AG08396 (cell line): ENCODE measurements at regions not wholly inside any gene's neighbourhood (a gene's known extent, or its start where the extent isn't known, plus 50 kb on each side); places are given as distances from the start of the nearest gene placed in this dataset.
"Not testable (repeated sequence)": the region's sequence is repeated elsewhere in the genome, so short reads cannot be mapped to it uniquely, and the experiment has no call there.

ENCODE experiments used
- DNase-seq: peaks from one replicate; pipeline ENCODE4 v3.0.0; 2012; ENCODE audit warnings: low spot score, mixed read lengths

DNA sequence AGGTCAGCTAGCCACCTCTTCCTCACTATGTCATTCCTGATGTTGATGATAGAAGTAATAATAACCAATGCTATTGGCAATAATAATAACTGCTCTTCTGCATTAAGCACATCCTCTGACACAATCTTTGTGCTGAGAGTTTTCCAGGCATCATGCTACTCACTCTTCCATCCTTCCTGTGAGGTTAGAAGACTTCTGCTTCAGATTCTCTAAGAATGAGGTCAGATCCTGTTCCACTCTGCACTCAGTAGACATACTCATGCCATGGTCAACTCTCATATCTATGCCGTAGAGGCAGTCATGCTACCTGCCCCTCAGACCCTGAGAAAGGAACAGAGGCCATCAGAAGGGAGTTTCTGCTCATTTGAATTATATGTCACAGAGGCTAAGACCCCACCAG is 98.1 kb upstream of the TOP1 start:
- DNase-seq, result no peak

DNA sequence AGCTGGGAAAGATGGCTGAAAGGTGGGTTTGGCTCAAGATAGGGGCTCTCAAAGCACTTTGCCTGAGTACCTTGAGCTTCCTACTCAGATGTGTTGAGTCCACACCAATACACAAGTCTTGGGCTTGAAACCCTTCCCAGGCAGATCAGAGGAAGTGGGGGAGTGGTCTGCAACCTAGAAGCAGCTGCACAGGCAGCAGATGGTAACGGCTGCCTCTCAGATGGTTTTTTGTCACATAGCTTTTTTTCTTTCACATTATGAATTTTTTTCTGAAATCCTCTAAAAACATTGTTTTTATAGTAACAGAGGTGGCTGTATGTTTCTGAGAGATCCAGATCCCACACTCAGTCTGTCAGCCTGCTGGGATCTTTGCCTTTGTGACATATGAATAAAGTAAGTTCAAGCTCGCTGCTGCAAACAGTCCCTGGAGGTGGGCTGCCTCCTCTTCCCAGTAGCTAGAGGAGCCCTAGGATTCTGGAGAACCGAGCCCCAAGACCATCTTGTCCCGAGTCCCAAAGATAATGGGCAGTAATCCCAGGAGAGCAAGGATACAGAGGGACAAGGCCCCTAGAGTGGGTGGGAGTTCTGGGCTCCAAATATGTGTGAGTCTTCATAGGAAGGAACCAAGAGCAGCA is 97.1 kb upstream of the TOP1 start:
- DNase-seq, result no peak

DNA sequence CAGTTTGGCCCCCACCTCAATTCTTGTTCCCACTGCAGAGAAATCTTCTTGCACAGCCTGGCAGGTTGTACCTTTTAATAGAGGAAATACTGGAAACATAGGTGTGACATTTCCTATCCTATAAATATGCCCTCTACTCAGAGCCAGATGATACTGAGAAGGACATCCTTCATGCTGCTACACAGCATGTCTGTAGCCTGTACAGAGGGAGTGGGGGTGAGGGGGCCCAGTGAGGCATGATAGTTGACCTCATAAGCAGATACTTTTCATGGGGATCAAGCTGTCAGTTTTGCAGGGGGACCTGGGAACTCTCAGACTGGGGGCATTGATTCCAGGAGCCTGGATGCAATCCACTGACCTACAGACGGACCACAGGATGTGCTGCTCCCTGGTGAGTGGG is 96.2 kb upstream of the TOP1 start:
- no peak for DNase-seq

DNA sequence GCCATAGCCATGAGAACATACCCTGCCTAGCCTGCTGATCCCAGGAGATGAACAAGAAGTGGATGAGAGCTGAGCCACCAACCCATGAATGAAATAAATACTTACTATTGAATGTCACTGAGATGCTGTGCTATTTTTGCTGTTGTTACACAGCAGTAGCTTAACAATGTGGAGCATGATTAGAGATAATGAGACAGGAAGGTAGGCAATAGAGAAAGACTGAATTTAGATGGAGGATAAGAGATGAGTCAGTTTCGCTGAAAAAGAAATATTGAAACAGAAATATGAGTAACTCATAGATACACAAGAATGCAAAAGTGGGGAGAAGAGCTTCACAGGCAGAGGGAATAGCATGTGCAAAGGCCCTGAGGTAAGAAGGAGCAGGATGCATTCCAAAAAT is 94.9 kb upstream of the TOP1 start:
- DNase-seq, result no peak

DNA sequence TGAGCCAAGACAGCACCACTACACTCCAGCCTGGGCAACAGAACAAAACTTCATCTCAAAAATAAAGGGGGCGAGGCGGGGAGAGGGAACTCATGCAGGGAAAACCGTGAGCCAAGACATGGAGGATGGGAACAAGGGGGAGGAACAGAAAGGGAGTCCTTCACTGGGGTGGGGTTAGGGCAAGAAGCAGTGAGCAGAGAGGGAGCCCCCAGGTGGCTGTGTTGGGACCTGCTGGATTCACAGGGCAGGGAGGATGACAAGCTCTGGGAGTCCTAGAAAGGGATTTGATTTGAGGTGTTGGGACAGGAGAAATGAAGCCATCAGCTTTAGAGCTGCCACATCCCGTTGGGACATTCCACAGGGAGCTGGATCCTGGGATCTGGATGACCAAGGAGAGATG is 90.6 kb upstream of the TOP1 start:
- DNase-seq, result no peak

DNA sequence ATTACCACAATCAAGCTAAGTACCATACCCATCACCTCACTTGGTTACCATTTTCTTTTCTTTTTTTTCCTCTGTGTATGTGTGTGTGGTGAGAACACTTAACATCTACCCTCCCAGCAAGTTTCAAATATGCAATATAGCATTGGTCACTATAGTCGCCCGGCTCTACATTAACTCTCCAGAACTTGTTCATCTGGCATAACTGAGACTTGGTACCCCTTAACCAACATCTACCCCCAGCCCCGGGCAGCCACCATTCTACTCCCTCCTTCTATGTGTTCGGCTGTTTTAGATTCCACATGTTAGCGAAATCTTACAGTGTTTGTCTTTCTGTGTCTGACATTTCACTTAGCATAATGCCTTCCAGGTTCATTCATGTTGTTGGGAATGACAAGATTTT is 89.0 kb upstream of the TOP1 start:
- DNase-seq, result no peak

DNA sequence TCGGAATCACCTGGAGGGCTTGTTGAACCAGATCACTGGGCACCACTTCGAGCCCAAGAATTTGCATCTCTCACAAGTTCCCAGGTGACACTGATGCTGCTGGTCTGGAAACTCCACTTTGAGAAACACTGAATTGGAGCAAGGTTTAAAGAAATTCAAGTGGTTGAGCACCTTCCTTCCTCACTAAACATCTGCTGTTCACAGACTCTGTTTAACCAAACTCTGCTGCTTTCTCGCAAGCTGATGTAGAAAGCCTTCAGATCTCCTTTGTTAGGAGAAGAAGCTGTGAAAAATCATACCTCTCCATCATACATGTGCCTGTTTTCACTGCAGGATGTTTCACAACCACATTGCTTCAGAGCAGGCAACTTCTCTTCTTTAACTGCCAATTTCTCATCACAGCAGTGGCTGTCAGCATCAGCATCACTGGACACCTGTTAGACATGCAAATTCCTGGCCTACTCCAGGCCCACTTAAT is 87.5 kb upstream of the TOP1 start:
- DNase-seq, result no peak

DNA sequence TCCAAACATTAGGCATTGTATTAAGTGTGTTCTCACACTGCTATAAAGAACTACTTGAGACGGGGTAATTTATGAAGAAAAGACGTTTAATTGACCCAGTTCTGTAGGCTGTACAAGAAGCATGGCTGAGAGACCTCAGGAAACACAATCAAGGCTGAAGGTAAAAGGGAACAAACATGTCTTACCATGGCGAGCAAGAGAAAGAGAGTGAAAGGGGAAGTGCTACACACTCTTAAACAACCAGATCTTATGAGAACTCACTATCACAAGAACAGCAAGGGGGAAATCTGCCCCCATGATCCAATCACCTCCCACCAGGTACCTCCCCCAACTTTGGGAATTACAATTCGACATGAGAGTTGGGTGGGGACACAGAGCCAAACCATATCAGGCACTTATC is 86.6 kb upstream of the TOP1 start:
- DNase-seq, result no peak

DNA sequence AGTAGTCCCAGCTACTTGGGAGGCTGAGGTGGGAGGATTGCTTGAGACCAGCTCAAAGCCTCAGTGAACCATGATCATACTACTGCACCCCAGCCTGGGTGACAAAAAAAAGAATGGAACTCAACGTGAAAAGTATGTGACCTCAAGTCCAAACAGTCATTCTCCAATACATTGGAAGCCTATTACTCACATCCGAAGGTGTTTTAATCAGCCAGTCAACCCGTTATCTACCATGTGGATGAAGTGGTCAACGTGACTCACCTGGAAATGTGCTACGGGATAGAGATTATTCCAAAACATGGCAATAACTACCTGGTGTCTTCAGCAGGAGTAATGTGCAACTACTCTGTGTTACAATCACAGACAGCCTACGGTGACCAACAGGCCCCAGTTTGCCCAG is 85.8 kb upstream of the TOP1 start:
- no peak for DNase-seq

DNA sequence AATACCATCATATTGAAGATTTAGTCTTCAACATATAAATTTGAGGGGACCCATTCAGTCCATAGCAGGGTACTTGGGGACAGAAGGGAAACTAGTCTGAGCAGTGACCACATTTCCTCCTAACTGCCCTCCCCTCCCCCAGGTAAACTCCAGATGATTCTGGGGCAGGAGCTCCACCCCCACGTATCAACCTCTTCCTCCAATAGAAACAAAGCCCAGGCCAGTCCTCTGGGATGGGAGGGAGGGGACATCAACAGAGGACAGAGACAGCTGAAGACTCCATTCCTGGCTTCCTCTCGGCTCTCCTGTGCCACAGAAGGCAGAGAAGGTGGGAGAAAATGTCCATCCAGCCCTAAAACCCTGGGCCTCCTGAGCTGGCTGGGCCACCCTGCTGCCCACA is 85.0 kb upstream of the TOP1 start:
- no peak for DNase-seq

DNA sequence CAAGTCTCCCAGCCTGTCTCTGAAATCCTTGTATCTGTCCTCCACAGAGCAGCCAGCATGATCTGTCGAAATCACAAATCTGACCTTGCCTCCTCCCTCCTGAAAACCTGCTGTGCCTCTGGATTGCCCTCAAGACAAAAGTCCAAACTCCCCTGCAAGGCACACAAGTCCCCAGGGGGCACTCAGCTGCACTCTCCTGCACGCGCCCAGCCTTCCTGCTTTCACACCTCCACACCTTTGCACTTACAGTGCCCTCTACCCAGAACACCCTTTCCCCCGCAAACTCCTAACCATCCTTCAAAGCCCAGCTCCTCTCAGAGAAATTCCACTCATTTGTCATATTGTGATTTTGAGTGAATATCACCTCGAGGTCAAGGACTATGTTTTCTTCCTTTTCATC is 83.4 kb upstream of the TOP1 start:
- DNase-seq, result no peak

DNA sequence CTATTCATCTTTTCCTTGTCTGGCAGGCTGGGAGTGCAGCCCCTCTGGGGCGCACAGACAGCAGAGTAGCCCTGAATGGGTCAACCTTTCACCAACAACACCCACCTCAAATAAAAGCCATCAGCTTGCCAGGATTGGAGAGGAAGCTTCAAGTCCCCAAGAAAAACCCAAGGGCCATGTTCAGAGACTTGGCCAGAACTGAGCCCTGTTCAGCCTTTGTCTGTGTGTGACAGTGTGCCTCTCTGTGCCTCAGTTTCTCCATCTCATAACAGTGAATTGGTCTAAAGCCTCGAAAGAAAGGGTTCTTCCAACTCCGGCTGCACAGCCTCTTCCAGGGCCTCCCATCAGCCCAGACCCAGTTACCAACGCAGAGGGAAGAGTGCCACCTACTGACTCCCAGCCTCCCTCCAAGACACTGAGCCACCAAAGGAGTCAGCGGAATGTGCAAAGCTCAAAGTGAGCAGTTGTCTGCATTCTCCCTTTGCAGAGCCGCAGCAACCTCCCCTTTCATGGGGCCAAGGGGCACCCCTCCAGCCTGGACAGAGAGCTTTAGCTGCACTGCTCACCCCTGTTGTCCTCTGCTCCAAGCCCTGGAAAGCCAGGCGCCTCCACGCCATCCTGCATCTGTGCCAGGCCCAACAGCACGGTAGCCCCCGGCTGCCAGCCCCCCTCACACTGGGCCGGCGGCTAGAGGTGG is 82.7 kb upstream of the TOP1 start:
- peak; percentile 79 for DNase-seq

DNA sequence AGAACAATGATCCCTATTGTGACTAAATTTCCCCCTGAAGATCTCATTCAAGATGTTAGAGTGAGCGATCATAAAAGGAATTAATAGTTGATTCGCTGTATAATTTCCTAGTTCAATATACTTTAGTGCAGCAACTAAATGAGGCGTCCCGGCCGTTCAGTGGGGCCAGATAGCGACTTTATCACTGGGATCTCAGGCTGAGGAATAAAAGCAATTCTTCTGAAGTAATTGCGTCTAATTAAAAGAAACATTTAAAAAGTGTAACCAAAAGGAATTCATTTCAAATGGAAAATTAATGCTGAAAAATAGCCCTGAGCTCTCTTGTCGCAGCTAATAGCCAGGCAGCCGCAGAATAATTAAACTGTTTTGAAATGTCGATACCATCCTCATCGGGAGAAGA is 82.2 kb upstream of the TOP1 start:
- no peak for DNase-seq

DNA sequence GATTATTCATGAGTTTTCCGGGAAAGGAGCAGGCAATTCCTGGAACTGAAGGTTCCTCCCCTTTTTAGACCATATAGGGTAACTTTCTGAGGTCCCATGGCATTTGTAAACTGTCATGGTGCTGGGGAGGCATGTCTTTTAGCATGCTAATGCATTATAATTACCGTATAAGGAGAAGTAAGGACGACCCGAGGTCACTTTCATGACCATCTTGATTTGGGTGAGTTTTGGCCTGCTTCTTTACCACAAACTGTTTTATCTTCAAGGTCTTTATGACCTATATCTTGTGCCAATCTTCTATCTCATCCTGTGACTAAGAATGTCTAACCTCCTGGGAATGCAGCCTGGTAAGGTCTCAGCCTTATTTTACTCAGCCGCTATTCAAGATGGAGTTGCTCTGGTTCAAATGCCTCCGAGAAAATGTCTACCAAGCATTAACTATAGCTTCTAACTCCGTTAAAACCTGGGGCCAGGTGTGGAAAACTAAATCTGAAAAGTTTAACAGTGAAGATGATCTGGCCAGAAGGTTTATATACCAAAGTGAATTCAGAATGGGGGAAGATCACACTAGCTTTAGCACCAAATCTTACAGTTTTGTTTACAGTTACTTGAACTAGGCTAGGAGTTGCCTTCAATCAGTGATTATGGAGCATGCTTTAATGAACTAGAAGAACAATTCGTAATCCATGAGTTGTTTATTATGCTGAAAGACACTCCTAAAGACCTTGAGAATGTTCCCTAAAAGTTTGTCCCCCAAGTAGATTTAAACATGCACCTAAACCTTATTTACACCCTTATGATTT is 80.0 kb upstream of the TOP1 start:
- no peak for DNase-seq

DNA sequence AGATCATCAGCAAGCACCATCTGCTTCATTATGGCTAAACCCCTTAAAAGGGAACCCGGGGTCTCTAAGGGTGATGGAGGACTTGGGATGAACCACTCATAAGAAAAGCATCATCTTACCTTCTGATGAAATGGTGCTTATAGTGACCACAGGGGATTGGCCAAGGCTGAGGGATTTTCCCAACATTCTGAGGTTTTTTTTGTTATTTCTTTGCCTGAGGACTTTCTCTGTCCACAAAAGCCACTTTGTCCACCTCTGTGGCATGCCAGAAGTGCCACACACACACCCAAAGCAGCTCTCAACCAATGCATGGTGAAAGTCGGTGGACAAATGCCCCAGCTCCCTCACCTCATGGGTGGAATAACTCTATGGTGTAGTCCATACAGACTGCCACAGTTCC is 79.3 kb upstream of the TOP1 start:
- no peak for DNase-seq

DNA sequence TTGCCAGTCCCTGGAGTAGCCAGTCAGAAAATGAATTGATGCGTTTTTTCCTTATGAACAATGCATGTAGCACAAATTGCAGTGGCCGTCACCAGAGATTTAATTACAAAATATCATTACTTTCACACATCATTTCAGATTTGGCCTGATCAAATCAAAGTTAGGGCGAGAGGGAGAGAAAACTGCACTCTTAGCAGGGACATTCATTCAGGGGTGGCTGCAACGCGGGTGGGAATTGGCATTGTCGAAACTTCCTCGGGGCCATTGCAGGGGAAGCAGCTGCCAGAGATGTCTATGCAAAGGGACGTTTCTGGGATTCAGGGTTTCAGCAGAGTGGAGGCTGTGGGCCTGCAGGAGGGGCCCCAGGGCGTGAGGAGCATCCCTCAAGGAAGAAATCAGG is 76.5 kb upstream of the TOP1 start:
- DNase-seq, result no peak

DNA sequence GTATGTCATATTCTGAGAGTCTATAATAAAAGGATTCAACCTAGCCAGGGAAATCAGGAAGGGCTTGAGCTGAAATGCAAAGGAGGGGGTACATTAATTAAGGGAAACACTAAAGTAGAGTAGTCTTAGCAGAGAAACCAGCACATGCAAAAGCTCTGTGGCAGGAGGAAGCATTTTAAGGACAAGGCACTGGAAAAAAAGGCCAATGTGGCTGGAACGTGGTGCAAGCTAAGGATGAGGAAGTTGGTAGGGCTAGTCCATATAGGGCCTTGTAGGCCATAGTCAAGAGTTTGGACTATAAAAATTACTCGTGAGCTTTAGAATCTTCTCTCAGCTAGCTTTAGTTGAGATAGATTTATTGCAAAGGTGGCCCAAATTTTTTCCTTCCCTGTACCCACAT is 75.2 kb upstream of the TOP1 start:
- no peak for DNase-seq

DNA sequence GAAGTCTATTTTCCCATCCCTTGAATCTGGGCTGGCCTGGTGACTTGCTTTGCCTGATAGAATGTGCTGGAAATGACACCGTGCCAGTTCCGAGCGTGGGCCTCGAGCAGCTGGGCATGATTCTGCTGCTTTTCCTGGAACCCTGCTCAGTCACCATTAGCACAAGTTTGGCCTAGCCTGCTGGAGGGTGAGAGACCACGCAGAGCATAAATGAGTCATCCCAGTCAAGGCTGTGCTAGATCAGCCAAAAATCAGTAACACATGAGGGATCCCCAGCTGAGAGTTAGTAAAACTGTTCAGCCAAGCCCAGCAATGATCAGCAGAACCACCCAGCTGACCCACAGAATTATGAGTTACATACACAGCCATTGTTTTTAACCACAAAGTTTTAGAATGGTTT is 74.8 kb upstream of the TOP1 start:
- DNase-seq, result peak; percentile 30

DNA sequence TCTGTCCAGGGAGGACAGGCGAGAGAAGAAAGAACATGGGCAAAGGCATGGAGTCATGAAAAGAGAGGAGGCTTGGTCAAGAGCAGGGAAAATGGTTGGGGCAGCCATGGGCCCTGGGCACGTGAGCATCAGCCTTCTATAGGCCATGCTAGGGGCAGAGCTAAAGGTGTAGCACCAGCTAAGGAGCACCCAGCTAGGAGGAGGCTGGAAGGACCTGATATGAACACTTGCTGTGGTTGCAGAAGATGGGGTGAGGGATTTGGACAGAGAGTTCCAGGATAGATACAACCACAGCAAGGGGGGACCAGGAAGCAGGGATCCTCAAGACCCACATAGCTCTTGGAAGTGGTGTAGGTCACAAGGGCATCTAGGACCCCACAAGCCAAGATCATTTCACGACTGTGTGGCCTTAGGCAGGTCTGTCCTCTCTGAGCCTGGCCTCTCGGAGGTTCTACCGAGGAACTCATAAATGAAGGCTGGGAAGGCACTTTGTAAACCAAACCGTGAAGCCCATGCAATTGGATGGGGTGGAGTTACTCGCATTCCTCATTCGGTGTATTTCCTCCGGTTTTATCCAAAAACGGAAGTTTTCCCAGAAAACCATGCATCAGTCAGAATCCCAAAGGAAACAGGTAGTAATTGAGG is 74.0 kb upstream of the TOP1 start:
- DNase-seq, result no peak

DNA sequence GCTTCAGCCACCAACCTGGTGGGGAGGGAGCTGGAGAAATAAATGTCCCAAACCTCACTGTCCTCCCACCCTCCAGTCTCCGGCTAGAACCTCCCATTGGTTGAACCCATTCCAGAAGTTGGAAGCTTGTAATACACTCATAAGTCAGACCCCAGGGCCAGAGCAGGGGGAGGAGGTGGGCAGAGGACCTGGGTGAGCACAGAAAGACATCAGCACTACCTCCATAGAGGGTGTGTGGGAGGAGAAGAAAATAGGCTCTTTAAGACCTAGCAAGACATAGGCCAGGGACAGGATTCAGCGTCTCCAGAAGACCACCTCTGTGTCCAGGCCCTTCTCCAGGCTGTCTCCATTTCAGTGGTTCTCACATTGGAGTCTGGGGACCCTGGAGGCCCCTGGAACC is 73.3 kb upstream of the TOP1 start:
- DNase-seq, result no peak

DNA sequence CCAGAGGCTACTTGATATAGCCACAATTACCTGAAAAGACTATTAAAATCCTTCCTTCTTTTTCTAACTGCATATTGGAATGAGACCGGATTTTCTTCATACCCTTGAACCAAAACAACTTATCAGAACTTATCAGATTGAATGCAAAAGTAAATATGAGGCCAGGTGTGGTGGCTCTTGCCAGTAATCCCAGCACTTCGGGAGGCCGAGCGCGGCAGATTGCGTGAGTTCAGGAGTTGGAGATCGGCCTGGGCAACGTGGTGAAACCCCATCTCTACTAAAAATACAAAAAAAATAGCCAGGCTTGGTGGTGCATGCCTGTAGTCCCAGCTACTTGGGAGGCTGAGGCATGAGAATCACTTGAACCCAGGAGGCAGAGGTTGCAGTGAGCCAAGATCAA is 72.8 kb upstream of the TOP1 start:
- DNase-seq, result not testable (repeated sequence)

DNA sequence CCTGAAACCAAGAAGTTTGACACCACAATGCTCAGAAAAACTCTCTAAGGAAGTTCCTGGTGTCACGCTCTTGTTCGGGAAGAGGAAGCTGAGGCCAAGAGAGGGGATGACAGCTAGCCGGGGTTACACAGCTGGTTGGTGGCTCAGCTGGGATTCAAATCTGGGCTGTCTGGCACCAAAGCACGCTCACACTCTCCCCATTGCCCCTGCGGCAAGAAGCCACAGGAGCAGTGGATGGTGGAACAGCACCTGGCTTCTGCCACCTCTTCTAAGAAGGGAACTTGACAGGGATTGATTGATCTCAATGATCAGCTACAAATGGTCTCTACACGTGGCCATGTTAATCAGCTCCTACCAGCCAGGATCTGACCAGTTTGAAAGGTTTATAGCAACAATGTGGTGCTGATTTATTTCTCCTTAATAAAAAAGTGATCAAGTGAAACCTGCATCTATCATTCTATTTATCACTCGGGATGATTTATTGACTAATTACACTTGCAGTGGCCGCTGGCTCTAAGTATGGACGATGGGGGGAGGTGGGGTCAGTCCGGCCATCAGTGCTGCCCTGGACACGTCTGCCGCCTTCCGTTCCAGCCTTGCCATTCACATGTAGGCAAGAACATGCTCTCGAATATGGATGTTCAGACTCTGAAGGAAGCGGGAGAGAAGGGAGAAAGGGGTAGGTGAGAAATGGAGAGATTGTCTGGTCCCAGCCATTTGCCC is 71.9 kb upstream of the TOP1 start:
- no peak for DNase-seq
